Uterus (tissue), 2 donors: ENCODE measurements at regions not wholly inside any gene's neighbourhood (a gene's known extent, or its start where the extent isn't known, plus 50 kb on each side); places are given as distances from the start of the nearest gene placed in this dataset.

Experiments used
- CTCF ChIP-seq, 4 experiments: fragments of 200-600 bp in 2 of 4; fragments of 450-650 bp in 2 of 4; sonication (generic) in 2 of 4; IDR thresholded peaks; one replicate each; pipeline ENCODE4 v1.5.1; 2016 to 2019; ENCODE audit warnings: antibody characterized with exemption in 4 of 4, mild to moderate bottlenecking in 2 of 4, moderate library complexity in 1 of 4
- POLR2A ChIP-seq, 2 donors: fragments of 450-650 bp; IDR thresholded peaks; one replicate each; pipeline ENCODE4 v1.6.1; 2016; ENCODE audit warnings: antibody characterized with exemption in 2 of 2, mild to moderate bottlenecking in 1 of 2, moderate library complexity in 1 of 2

DNA sequence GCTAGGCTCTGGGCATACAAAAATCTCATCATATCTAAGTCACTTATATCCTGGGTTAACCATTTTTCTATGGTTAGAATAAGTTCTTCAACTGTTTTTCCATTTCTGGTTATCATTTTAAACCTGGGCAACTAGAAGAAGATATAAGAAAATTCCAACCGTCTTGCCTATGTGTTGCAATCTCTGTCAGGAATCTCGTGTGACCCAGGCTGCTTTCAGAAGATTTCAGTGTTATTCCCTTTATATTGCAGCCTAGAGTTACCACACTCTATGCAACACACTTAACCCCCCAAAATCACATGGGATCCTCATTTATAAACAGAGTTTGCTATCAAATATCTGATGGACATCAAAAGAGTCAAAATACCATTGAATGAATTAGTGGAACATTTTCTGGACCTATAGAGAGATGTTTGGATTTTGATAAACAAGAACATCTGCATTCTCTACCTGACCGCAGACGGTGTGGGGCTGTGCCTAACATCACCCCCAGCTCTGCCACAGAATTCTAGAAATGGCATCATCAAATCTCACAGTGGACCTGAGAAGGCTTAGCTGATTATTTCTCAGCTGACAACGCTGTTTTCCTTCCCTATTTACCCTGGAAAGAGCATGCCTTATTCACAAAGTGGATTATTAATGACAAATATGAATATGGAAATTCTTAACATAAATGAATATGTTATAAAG, 515.7 kb downstream of the NTRK3 start:
- TF ChIP-seq CTCF (IDR thresholded peaks at IDR 0.05) (no peak), POLR2A (IDR thresholded peaks at IDR 0.05) (no peak)
